ENCODE measurements at regions not wholly inside any gene's neighbourhood (a gene's known extent, or its start where the extent isn't known, plus 50 kb on each side); places are given as distances from the start of the nearest gene placed in this dataset.

DNA sequence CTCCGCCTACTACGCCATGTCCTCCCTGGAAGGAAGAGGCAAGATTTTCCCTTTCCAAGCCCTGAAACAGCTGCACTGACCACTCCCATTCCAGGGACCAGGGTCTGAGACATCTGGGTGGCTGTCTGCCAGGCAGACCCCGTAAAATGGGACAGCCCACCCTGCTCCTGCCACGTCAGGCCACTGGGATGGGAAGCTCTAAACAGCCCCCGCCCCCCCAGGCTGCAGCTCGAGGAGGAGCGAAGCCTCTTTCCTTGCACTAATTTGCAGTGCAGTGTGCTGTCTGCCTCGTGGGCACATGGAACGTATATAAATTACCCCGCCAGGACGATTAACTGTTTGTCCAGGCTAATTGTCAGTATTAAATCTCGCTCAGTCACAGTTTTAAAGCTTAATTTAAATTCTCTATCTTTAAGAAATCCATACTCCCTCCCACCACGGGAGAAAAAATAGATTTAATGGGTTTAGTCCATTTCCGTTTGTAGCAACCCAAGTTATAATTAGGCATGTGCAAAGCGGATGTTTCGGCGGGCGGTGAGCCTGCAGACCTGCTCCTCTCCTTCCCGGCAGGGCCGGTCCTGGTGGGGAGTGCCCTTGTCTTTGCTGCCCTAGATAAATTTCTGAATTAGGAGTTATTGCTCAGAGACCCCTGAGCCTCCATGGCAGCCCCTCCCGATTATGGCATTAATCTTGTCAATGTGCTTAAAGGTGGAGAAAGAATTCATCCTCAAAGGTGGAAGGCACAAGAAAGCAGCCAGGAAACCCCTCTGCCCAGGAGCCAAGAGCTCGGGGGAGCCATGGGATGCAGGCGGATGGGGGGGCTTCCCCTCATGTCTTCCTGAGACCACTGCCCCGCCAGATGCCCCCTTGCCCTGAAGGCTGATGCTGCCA lies 268.0 kb upstream of the TNRC6C start:
- no peak for DNase-seq (ENCODE audit: low read depth in 2 of 3, low spot score in 1 of 3)

DNA sequence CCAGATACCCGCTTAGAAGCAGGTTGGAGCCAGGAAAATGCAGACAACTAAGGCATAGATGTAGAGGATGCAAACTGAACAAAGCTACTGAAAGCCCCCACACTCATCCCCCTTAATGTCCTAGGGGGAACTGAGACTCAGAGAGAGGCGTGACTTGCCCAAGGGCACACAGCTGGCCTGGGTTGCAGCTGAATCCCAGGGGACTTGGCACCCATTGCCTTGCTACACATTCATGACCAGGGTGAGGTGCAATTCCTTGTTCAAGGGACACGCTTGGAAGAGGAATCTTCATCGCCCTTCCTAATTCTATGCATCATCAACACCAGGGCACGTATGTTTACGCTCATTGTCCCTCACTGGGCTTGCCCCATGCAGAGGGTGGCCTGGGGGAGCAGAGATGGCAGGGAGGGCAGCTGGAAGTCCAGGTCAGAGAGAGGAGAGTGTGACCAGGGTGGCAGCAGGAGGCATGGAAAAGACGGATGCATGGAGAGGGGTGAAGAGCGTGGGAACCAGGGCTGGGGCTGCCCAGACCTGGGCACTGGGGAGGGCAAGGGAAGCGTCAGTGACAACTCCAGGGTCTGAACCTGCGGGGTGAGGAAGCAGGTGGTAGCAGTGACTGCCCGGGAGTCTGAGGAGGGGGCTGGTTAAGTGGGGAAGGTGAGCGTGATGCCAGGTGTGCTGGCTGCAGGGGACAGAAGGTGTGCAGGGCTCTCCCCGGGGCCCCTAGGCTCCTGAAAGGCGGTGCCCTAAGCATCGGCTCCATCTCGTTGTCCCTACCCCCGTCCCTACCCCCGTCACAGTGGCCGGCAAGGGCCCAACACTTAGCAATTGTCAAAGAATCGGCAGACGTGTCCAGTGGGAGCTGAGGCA lies 267.1 kb upstream of the TNRC6C start:
- DNase-seq (ENCODE audit: low read depth in 2 of 3, low spot score in 1 of 3), result no peak

DNA sequence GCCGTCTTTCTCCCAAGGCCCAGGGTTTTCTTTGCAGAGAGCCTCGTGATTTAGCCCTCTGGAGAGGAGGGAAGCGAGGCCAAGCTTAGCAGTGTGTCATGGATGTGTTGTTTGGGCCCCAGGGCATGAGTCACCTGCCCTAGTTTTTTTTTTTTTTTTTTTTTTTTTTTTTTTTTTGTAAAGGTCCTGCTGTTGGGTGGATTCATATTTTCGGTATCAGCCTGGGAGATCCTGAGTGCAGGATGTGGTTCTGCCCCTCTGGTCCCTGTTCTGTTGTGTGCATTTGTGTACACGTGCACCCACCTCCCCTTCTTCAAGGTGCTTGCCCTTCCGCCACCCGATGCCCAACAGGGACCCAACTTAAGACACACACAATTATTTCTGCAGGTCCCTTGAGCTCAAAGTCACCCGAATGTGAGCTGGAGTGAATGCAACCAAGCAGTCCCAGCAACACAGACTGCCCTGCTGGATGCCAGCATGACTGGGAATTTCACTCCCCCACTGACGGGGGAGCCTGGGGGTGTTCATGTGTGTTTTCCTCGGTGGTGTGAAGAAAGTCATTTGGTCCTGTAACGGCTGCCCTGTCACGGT lies 265.8 kb upstream of the TNRC6C start:
- DNase-seq (ENCODE audit: low read depth in 2 of 3, low spot score in 1 of 3), result no peak

DNA sequence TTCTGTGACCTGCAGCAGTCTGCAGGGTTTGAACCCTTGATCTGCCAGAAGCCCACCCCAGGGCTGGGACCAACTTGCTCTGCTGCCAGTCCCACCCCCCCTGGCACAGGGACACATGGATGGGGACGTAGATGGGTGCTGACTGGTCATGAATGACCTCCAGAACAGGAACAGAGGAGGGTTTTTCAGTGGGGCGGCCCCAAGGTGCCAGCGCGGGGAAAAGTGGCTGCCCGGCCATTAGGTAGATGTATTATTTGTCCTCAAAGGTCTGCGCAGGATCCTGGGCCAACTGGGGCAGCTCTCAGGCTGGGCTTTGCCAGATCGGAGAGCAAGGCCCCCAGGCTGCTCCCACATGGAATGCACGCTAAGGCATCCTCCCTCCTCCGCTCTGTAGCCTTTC lies 265.2 kb upstream of the TNRC6C start:
- no peak for DNase-seq (ENCODE audit: low read depth in 2 of 3, low spot score in 1 of 3)

DNA sequence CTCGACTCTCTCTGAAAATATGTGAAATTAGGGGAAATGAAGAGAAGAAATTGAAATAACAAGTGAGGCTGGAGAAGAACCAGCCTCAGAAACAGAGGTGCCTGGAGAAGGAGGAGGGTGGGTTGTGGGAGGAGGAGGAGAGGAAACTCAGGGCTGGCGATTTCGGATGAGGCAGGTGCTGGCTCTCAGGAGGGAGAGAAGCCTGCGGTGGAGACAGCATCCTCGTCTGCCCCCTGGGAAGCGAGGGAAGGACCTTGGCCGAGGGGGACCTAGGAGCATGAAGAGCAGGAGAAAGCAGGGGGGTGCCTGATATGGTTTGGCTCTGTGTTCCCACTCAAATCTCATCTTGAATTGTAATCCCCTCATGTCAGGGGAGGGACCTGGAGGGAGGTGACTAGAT lies 264.7 kb upstream of the TNRC6C start:
- DNase-seq (ENCODE audit: low read depth in 2 of 3, low spot score in 1 of 3), result no peak

DNA sequence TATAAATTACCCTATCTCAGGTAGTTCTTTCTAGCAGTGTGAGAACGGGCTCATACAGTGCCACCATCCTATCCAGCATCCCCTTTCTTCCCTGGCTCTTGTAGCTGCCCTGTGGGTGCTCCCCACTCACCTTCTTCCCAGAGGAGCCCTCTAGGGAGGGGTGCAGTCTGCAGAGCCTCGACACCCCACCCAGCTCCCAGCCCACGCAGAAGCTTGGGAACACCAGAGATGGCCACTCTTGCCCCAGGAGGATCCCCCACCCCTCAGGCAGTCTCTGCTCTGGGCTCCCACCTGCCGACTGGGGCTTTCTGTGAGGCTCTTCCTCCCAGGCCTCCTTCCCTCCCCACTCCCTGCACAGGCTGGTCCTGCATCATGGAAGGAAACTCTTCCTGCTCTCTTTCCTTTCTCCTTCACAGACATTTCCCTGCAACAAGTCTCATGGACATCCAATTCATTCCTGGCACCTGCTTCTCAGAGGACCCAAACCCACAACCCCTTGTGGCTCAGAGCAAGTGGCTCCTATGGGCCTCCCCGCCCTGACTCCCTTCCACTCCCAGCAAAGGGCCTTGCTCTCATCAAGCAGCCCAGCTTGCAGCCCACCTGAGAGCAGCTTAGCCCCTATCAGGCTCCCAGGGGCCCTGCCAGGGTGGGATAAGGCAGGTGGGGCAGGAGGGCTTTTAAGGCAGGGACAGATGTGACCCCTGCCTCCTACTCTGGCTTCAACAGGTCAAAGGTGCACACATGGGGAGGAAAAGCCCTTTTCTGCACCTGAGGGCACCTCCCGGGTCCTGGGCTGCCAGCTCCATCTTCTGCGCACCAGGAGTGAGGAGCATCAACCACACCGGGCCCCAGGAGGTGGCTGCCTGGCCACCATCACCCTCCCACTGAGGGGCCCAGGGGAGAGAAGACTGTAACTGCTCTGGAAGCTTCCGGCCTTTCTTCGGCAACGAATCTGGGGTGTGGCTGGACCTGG lies 263.8 kb upstream of the TNRC6C start:
- no peak for DNase-seq (ENCODE audit: low read depth in 2 of 3, low spot score in 1 of 3)

DNA sequence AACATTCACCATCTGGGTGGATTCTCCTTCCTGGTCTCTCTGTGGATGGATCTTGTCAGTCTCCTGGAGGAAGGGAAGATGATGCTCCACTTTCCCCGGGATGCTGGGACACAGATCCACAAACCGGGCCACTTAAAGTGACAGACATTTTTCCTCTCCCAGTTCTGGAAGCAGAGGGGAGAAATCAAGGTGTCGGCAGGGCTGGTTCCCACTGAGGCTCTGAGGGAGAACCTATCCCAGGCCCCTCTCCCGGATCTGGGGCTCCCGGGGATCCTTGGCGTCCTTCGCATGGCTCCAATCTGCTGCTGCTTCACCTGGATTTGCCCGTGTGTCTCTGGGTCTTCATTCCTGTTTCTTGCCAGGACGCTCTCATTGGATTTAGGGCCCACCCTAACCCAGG lies 263.1 kb upstream of the TNRC6C start:
- no peak for DNase-seq (ENCODE audit: low read depth in 2 of 3, low spot score in 1 of 3)

DNA sequence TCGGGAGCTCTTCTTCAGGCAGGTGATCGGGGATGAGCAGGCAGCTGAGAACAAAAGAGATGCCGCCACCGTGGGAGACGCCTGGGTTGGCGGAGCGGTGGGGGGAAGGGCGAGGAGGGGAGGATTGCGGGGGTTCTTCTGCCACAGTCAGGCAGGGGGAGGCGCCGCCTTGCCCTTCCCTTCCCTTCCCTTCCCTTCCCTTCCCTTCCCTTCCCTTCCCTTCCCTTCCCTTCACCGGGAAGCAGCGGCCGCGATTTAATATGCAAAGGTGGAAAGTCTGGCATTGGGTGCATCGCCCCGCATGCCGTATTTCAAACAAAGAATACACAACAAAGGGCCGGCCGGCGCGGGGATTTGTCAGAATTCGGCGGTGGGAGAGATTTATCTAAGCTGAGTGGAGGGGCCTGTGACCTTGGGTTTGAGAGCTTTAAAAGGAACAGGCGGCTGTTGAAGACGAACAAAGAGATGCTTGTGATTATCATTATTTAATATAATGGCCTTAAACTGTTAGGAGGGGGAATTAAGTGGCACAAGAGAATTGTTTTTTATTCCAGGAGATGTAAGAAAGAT lies 262.3 kb upstream of the TNRC6C start:
- DNase-seq (ENCODE audit: low read depth in 2 of 3, low spot score in 1 of 3), result no peak

DNA sequence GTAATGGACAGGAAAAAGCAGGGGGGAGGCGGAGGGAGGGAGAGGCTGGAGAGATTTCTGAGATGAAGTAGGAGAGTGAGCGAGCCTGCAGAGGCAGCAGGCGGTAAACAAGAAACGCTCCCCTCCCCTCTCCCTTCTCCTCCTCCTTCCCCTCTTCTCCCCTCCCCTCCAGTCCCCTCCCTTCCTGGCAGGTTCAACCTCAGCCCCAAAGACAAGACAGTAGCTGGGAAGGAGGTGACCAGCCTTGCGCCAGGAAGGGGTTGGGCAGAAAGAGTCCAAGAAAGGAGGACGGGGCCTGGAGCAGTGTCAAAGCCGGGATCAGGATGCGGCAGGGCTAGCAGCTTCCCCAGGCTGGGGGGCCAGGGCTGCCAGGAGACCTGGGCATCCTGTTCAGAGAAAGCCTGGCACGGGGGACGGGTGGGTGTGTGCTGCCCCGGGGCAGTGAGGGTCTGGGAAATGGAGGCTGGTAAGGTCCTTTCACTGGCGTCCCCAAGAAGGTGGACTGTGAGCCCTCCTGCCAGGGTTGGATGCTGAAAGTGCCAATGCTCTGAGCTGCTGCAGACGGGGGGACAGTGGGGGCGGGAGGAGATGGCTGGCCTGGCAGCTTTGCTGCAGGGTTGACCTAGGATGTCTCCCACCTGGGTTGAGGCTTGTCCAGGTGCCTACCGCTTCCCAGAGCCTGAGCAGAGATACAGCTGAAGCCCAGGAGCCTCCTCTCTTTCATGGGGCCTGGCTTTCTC lies 261.6 kb upstream of the TNRC6C start:
- no peak for DNase-seq (ENCODE audit: low read depth in 2 of 3, low spot score in 1 of 3)

DNA sequence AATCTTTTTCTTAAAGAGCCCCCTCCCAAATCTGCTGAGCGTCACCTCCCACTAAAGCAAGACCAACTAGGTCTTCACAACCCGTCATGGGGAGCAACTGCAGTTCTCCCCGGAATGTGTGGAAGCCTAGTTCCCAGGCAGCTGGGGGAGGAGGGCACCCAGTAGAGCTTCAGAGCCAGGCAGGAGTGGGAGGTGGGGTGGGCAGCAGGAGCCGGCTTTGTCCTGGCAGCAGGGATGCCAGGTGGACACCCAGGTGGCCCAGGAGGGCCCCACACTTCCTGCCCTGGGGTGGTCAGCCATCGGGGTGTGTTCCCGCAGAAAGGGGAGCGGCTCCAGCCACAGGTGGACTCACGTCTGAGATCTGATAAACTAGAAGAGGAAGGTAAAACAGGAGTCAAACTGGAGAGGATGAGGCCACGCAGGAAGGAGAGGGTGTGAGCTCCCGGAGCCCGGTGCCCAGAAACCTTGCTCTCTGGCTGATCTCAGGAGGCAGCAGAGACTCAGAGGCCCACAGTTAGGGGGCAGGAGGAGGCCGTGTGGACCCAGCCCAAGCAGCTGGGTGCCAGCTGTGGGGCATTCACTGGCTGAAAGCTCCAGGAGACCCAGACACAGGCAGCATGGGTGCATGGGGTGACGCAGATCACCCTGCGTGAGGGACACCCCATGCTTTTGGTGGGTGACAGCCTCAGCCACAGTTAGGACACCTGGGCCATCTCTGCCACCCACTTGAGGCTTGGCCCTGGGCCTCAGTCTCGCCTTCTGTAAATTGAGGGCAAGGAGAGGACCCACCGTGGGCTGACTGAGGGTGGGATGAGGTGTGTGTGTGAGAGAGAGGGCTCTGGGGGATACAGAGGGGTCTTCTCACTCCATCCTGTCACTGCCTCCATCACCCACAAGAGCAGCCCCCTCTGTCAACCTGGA lies 260.8 kb upstream of the TNRC6C start:
- DNase-seq (ENCODE audit: low read depth in 2 of 3, low spot score in 1 of 3), result no peak

DNA sequence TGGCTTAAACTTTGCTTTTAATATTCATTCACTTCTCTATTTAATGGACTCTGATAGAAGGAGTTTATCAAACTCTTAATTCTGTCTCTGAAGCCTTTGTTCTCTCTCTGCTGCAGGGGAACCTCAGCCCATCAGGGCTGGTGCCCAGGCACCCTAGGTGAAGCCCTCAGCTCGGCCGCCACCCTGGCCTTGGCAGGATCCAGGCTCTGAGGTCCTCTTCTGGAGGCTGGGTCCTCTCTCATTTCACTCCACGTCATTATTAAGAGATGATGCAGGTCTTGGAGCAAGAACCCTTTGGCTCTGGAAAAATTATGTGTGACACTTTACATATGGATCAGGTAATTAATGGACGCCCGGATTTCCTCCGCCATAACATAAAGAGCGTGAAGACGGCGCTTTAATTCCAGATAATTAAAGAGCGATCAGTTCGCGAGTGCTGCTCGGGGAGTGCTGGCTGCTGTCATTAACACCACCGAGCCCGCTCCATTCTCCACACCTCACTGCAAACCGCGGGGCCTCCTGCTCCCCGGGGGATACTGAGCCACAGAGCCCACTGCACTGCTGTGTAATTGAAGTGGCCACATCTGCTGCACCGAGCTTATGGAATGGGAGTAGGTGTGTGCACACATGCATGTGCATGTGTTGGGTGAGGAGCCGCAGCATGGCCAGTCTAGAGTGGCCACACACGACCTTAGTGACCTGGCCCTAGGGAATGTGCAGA lies 259.4 kb upstream of the TNRC6C start:
- DNase-seq (ENCODE audit: low read depth in 2 of 3, low spot score in 1 of 3), result no peak

DNA sequence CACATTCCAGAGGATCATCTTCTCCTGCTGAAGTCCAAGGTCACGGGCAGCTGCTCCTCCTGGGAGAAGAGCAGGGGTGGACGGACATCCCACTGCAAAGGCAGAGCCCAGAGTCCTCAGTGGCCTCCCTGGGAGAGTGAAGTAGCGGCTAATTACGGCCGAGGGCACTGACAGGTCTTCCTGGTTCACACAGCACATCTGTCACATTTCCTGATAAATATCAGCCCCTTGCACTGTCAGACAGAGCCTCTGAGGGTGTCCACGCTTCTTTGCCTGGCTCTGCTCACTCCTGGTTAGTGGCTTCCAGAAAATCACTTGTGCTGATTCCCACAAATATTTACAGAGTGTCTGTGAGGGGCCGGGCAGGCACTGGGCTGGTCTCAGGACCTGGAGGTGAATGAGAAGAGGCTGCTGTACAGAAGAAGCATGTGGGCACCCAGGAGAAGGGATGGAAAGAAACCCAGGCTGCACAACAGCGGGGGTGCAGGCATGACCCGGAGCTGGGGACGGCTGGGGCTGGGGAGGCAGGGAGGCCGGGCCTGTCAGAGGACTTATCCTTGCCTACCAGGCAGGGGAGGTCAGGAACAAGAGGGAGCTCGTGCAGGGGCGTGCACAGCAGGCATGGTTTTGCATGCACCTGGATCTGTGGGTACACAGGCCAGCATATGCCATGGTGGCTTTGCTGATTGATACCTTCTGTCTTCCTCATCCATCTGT lies 258.2 kb upstream of the TNRC6C start:
- DNase-seq (ENCODE audit: low read depth in 2 of 3, low spot score in 1 of 3), result no peak

DNA sequence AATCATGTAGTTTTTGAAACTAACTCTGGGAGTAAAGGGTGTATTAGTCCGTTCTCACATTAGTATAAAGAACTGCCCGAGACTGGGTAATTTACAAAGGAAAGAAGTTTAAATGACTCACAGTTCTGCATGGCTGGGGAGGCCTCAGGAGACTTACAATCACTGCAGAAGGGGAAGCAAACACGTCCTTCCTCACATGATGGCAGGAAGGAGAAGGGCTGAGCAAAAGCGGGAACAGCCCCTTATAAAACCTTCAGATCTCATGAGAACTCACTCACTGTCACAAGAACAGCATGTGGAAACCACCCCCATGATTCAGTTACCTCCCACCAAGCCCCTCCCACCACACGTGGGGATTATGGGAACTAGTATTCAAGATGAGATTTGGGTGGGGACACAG lies 256.5 kb upstream of the TNRC6C start:
- DNase-seq (ENCODE audit: low read depth in 2 of 3, low spot score in 1 of 3), result no peak

DNA sequence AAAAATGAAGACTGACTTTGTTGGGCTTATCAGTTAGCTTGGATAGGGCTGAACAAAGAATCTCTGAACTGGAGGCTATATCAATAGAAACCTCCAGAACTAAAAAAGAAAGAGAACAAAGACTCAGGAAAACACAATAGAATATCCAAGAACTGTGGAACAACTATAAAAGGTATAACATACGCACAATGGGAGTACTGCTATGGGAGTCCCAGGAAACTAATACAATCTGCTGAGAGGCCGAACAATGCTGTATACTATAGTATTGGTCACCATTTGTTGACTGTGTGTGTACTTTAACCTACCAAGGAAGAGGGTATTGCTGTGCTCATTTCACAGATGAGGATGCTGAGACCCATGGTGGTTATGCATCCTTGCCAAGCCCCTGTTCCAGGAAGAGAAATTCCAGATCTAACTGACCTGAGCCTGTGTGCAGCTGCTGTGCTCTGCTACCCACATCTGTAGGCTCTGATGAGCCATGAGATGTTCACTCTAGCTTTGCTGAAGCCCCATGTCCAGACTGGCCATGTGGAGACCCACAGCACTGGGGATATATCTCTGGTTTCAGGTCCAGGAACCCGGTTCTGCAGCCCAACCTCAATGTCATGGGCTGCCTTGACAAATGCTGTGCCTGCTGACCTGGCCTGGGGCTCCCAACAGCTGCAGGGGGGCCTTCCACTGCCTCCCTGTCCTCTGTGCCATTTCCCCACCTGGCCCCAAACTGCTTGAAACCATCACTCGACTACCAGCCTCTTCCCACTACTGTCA lies 254.3 kb upstream of the TNRC6C start:
- DNase-seq (ENCODE audit: low read depth in 2 of 3, low spot score in 1 of 3), result no peak

DNA sequence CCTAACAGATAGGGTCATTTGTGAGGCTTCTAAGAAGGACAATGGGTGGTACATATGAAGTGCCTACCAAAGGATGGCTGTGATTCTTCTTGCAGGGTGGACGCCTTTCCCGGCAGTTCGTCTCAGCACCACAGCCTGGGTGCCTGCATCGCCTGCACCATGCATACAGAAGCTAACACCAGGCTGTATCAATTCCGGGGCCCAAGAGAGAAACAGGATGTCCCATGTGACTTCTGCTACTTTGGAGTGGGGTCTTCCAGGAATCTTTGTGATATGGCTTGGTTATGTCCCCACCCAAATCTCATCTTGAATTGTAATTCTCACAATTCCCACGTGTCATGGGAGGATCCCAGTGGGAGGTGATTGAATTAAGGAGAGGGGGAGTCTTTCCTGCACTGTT lies 251.6 kb upstream of the TNRC6C start:
- no peak for DNase-seq (ENCODE audit: low read depth in 2 of 3, low spot score in 1 of 3)

DNA sequence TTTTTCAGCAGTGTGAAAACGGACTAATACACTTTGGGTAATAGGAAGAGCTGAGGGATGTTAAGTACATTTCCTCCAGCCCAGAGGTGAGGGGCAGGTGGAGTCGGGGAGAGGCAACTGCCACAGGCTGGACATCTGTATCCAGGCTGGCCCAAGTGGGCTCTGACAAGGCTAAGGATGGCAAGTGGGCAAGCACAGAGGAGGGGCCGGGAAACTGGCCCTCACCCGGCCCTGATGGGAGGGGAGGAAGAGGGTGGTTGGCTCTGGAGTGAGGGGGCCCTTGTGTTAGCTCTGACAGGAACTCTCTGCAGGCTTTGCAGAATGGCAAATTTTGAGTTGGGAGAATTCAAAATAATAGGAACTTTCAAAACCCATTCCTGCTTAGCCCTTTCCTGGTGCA lies 251.0 kb upstream of the TNRC6C start:
- DNase-seq (ENCODE audit: low read depth in 2 of 3, low spot score in 1 of 3), result no peak

DNA sequence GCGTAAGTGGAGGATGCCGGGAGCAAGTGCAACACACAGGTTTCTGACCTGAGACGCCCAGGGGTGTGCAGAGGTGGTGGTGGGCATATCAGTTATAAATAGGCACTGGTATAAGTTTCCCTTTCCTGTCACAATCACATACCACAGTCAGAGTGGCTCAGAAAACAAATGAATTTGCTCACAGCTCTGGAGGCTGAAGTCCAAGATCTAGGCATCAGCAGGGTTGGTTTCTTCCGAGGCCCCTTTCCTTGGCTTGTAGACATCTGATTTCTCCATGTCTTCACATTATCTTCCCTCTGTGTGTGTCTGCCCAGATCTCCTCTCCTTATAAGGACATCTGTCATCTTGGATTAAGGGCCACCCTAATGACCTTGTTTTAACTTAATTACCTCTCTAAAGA lies 250.5 kb upstream of the TNRC6C start:
- DNase-seq (ENCODE audit: low read depth in 2 of 3, low spot score in 1 of 3), result no peak
